K562 (cell line): ENCODE measurements at regions not wholly inside any gene's neighbourhood (a gene's known extent, or its start where the extent isn't known, plus 50 kb on each side); places are given as distances from the start of the nearest gene placed in this dataset.

ENCODE experiments used
- ATAC-seq: fragments of 200-7000 bp; cut with Tn5 transposase; 3 replicates; pipeline ENCODE4 v1.9.1; 2020; ENCODE audit warnings: moderate library complexity
- BruUV-seq: library from RNA; stranded (reverse); fragments of 400-500 nt; replicated peaks from 2 replicates; lab custom pipeline; 2021; lab: Mats Ljungman, UMichigan
- CTCF ChIA-PET: fragments of 300-600 bp; formaldehyde crosslinking; extraction: SDS; loops from one replicate; lab custom pipeline; 2021; ENCODE audit warnings: low intra/inter-chr PET ratio; lab: Yijun Ruan, JAX
- POLR2A ChIA-PET: fragments of 300-600, 350-650 bp; sonication (Branson Sonifier 250); formaldehyde crosslinking; extraction: SDS; loops from one replicate; lab custom pipeline; 2021; ENCODE audit warnings: antibody characterized with exemption, inconsistent platforms; lab: Yijun Ruan, JAX
- DNase-seq, 4 experiments: peaks; one replicate each; pipeline versions ENCODE4 v3.0.0 to v3.0.0-alpha.2; 2011 to 2018; ENCODE audit warnings: low spot score in 3 of 4, mixed read lengths in 3 of 4; ENCODE audit errors: extremely low read depth in 1 of 4
- FAIRE-seq: peaks from 2 replicates; lab custom pipeline; 2011; peaks lifted over from hg19 to GRCh38; lab: Jason Lieb, UNC
- H2AFZ ChIP-seq: 2 replicates; pipeline ENCODE4 v1.6.0; 2011; ENCODE audit warnings: low read depth, low read length, control low read depth, inconsistent platforms
- H3K27ac ChIP-seq: fragments of 200-600 bp; 3 replicates; pipeline ENCODE4 v1.8.0; 2011; ENCODE audit warnings: low read depth, mild to moderate bottlenecking, control low read depth, inconsistent platforms, low read length, moderate library complexity, mixed read lengths; ENCODE audit errors: extremely low read depth
- H3K27me3 ChIP-seq, 2 experiments: fragments of 300-600 bp in 1 of 2; 2 replicates in 1 of 2; 3 replicates in 1 of 2; pipeline versions ENCODE4 v1.6.0 to v1.8.0; 2011; ENCODE audit warnings: inconsistent platforms in 2 of 2, low read length in 2 of 2, mild to moderate bottlenecking in 1 of 2, mixed read lengths in 1 of 2, moderate library complexity in 1 of 2; ENCODE audit not compliant: control insufficient read depth in 2 of 2, insufficient read depth in 2 of 2
- H3K36me3 ChIP-seq: fragments of 300-600 bp; 3 replicates; pipeline ENCODE4 v1.8.0; 2011; ENCODE audit warnings: mild to moderate bottlenecking, low read length, inconsistent platforms; ENCODE audit not compliant: control insufficient read depth, insufficient read depth
- H3K4me1 ChIP-seq, 2 experiments: fragments of 200-600 bp in 1 of 2; replicated peaks in 1 of 2; 2 replicates in 1 of 2; 3 replicates in 1 of 2; pipeline versions ENCODE4 v1.5.1 to v1.8.0; 2011; ENCODE audit warnings: inconsistent platforms in 2 of 2, low read length in 2 of 2, mild to moderate bottlenecking in 1 of 2, mixed read lengths in 1 of 2, moderate library complexity in 1 of 2; ENCODE audit not compliant: control insufficient read depth in 2 of 2, insufficient read depth in 2 of 2
- H3K4me2 ChIP-seq: 2 replicates; pipeline ENCODE4 v1.6.1; 2011; ENCODE audit warnings: low read length, control low read depth, inconsistent platforms, mixed read lengths; ENCODE audit not compliant: insufficient read depth
- H3K4me3 ChIP-seq: fragments of 200-600 bp; sonication (generic), shearing (Covaris generic); 2 replicates; pipeline ENCODE4 v1.5.1; 2016; ENCODE audit warnings: control low read depth, inconsistent platforms
- H3K79me2 ChIP-seq: fragments of 200-600 bp; 3 replicates; pipeline ENCODE4 v1.8.0; 2011; ENCODE audit warnings: low read length, inconsistent platforms; ENCODE audit not compliant: control insufficient read depth, insufficient read depth
- H3K9ac ChIP-seq, 2 experiments: 2 replicates each; pipeline versions ENCODE4 v1.6.0 to v1.6.1; 2011; ENCODE audit warnings: low read depth in 2 of 2, low read length in 2 of 2, control low read depth in 1 of 2, inconsistent platforms in 1 of 2, mild to moderate bottlenecking in 1 of 2, mixed read lengths in 1 of 2; ENCODE audit not compliant: insufficient read depth in 1 of 2
- H3K9me1 ChIP-seq: one replicate; pipeline ENCODE4 v1.6.0; 2011; ENCODE audit warnings: inconsistent platforms, mild to moderate bottlenecking, low read length, moderate library complexity; ENCODE audit not compliant: control insufficient read depth, insufficient read depth
- H3K9me3 ChIP-seq: replicated peaks from 2 replicates; pipeline ENCODE4 v1.5.1; 2011; ENCODE audit warnings: low read depth, low read length, inconsistent platforms; ENCODE audit not compliant: control insufficient read depth, insufficient read depth
- H4K20me1 ChIP-seq: replicated peaks from 2 replicates; pipeline ENCODE4 v1.6.1; 2011; ENCODE audit warnings: low read length, inconsistent platforms, mixed read lengths; ENCODE audit not compliant: control insufficient read depth, insufficient read depth
- ESRRA ChIP-seq: fragments of 450-650 bp; IDR thresholded peaks from 2 replicates; pipeline ENCODE4 v1.6.1; 2014; ENCODE audit warnings: low read depth, mild to moderate bottlenecking, moderate library complexity, borderline replicate concordance
- RCOR1 ChIP-seq, 2 experiments: IDR thresholded peaks; 2 replicates each; pipeline ENCODE4 v1.6.1; 2012; ENCODE audit warnings: low read depth in 2 of 2, low read length in 2 of 2, borderline replicate concordance in 1 of 2, improper control_type of control experiment in 1 of 2
- SIN3A ChIP-seq, 2 experiments: fragments of 150-350 bp in 1 of 2; IDR thresholded peaks; 2 replicates each; pipeline ENCODE4 v1.6.1; 2011 to 2016; ENCODE audit warnings: borderline replicate concordance in 2 of 2, low read depth in 2 of 2, low read length in 2 of 2, mild to moderate bottlenecking in 2 of 2, moderate library complexity in 2 of 2; ENCODE audit not compliant: control insufficient read depth in 1 of 2
- TRIM28 ChIP-seq: fragments of 450-650 bp; IDR thresholded peaks from 2 replicates; pipeline ENCODE4 v1.6.1; 2017
- ZSCAN32 ChIP-seq: fragments of 450-650 bp; formaldehyde crosslinking; IDR thresholded peaks from 2 replicates; pipeline ENCODE4 v1.4.0; 2020; ENCODE audit warnings: mild to moderate bottlenecking, moderate library complexity
- WGBS: fragments of 100-300 bp; shearing (Covaris generic); methylation state at CpG from one replicate; pipeline ENCODE4 v1.1.6; 2016; ENCODE audit warnings: low coverage, mixed read lengths; ENCODE audit not compliant: insufficient coverage; ENCODE audit errors: missing lambda C conversion rate; 5-methylcytosine and 5-hydroxymethylcytosine counted together
- in situ Hi-C: fragments of 300-500 bp; cut with MboI; formaldehyde crosslinking; loops from 4 replicates; pipeline ENCODE4 v1.15.0; 2018; ENCODE audit warnings: inconsistent platforms, mixed read lengths
- intact Hi-C: fragments of 100-400 bp; cut with micrococcal nuclease; formaldehyde crosslinking; loops from 2 replicates; pipeline ENCODE4 v1.14.2; 2022
- TF ChIP-seq, protein P1 (sequence below): fragments of 150-350 bp; conservative IDR thresholded peaks from 2 replicates; pipeline ENCODE4 v1.6.1; 2014; ENCODE audit warnings: low read length

DNA sequence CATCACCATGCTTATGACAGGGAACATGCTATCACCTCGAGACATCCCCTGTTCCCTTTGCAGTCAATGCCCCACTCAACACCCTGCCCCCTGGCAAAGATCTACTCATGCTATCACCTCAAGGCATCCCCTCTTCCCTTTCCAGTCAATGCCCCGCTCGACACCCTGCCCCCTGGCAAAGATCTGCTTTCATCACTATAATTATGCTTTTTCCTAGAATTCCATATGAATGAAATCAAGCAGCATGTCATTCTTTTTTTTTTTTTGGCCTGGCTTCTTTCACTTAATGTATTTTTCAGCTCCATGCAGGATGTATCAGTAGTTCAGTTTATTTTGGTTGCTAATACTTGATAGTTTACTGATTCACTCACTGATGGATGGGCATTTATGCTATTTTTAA is 554.9 kb downstream of the CDH26 start:
- FAIRE-seq: no peak
- no peak overlapping the region for H3K4me3 ChIP-seq
- in situ Hi-C loops (no loop called here), intact Hi-C loops (no loop called here)
- no peaks in the 10 kb centered on the region for H3K79me2 ChIP-seq
- DNase-seq: no peak
- H3K27ac ChIP-seq: no peak overlapping the region
- H2AFZ ChIP-seq: no peak overlapping the region
- H3K27me3 ChIP-seq: no peaks in the 10 kb centered on the region
- no peaks in the 10 kb centered on the region for H3K9me1 ChIP-seq
- no peak for TF ChIP-seq TRIM28
- no peak for TF ChIP-seq ESRRA
- TF ChIP-seq ZSCAN32: no peak
- TF ChIP-seq RCOR1 (IDR thresholded peaks at IDR 0.05; ENCODE audit: borderline replicate concordance in 1 of 2, low read depth in 2 of 2, low read length in 2 of 2): no peak
- TF ChIP-seq SIN3A (IDR thresholded peaks at IDR 0.05; ENCODE audit: borderline replicate concordance in 2 of 2, control insufficient read depth in 1 of 2, low read depth in 2 of 2, low read length in 2 of 2): no peak
- TF ChIP-seq, protein P1, sequence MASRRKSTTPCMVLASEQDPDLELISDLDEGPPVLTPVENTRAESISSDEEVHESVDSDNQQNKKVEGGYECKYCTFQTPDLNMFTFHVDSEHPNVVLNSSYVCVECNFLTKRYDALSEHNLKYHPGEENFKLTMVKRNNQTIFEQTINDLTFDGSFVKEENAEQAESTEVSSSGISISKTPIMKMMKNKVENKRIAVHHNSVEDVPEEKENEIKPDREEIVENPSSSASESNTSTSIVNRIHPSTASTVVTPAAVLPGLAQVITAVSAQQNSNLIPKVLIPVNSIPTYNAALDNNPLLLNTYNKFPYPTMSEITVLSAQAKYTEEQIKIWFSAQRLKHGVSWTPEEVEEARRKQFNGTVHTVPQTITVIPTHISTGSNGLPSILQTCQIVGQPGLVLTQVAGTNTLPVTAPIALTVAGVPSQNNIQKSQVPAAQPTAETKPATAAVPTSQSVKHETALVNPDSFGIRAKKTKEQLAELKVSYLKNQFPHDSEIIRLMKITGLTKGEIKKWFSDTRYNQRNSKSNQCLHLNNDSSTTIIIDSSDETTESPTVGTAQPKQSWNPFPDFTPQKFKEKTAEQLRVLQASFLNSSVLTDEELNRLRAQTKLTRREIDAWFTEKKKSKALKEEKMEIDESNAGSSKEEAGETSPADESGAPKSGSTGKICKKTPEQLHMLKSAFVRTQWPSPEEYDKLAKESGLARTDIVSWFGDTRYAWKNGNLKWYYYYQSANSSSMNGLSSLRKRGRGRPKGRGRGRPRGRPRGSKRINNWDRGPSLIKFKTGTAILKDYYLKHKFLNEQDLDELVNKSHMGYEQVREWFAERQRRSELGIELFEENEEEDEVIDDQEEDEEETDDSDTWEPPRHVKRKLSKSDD: no peak
- no peaks in the 10 kb centered on the region; a peak in 1 of 5 replicates for H3K4me1 ChIP-seq
- H4K20me1 ChIP-seq: no peaks in the 10 kb centered on the region
- ChIA-PET CTCF (no interaction called here), POLR2A (no interaction called here)
- H3K4me2 ChIP-seq: no peak overlapping the region
- no peak for ATAC-seq
- no peaks in the 10 kb centered on the region for H3K9me3 ChIP-seq
- H3K36me3 ChIP-seq: no peaks in the 10 kb centered on the region
- 0% methylated on average over 3 of the region's 3 CpGs for WGBS
- BruUV-seq: no TSS peak
- no peak overlapping the region for H3K9ac ChIP-seq
